LNCaP clone FGC (cell line): ENCODE measurements at regions not wholly inside any gene's neighbourhood (a gene's known extent, or its start where the extent isn't known, plus 50 kb on each side); places are given as distances from the start of the nearest gene placed in this dataset.

Experiments
- DNase-seq: peaks from one replicate; pipeline ENCODE4 v3.0.0-alpha.2; 2011; ENCODE audit warnings: low read depth
- H3K4me3 ChIP-seq: 2 replicates; pipeline ENCODE4 v1.5.1; 2011; ENCODE audit warnings: mild to moderate bottlenecking, low read depth, low read length, control low read depth
- TF ChIP-seq, protein P1 (sequence below): IDR thresholded peaks from 2 replicates; pipeline ENCODE4 v1.5.1; 2012; ENCODE audit warnings: mild to moderate bottlenecking; ENCODE audit not compliant: control insufficient read depth, insufficient read depth; ENCODE audit errors: extremely low read depth

DNA sequence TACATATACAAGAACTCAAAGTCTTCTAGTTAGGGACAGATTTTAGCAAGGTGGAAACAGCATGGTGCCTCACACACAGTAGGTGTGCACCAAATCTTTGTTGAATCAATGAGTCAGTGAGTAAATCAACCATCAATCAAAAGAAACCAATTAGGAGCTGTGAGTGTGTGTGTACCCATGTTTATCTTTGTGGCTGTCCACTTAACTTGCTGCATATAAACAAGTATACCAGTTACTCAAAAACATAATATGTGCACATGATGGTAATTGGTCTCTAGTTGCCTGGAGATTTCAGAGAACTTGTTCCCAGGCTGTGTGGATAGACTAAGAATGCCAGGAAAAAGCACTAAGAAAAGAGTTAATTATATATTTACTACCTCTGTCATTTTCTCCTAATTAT, 272.2 kb upstream of the CCL2 start:
- no peak overlapping the region for H3K4me3 ChIP-seq

GRCh38 chr17:33983824-33984574, 271.1 kb upstream of the CCL2 start:
- DNase-seq = no peak
- TF ChIP-seq, protein P1, sequence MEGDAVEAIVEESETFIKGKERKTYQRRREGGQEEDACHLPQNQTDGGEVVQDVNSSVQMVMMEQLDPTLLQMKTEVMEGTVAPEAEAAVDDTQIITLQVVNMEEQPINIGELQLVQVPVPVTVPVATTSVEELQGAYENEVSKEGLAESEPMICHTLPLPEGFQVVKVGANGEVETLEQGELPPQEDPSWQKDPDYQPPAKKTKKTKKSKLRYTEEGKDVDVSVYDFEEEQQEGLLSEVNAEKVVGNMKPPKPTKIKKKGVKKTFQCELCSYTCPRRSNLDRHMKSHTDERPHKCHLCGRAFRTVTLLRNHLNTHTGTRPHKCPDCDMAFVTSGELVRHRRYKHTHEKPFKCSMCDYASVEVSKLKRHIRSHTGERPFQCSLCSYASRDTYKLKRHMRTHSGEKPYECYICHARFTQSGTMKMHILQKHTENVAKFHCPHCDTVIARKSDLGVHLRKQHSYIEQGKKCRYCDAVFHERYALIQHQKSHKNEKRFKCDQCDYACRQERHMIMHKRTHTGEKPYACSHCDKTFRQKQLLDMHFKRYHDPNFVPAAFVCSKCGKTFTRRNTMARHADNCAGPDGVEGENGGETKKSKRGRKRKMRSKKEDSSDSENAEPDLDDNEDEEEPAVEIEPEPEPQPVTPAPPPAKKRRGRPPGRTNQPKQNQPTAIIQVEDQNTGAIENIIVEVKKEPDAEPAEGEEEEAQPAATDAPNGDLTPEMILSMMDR = no peak
- no peak overlapping the region for H3K4me3 ChIP-seq

More for the DNA sequence above, 272.2 kb upstream of the CCL2 start:
- TF ChIP-seq, protein P1 = no peak
- DNase-seq = no peak

DNA sequence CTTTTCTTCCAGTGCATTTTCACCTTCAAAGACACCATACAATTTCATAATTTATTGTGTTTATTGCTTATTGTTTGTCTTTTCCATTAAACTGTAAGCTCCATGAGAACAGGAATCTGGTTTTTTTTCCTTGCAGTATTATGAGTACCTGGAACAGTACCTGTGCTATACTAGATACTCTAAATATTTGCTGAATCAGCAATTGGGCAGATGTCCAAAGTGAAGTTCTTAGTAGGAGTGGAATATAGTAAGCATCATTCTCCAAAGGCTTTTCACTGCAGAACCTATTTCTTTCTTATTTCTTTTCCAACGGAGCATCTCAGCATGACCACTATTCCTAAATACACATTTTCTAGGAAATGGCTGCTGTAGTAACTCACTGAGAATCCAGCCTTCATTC, 269.0 kb upstream of the CCL2 start:
- TF ChIP-seq, protein P1 = no peak
- DNase-seq = no peak
- no peak overlapping the region for H3K4me3 ChIP-seq

- TF ChIP-seq, protein P1 = no peak
- H3K4me3 ChIP-seq = no peak overlapping the region
- DNase-seq = no peak
Measured at GRCh38 chr17:33986566-33986965, 268.5 kb upstream of the CCL2 start.

- no peak overlapping the region for H3K4me3 ChIP-seq
- TF ChIP-seq, protein P1 = no peak
- no peak for DNase-seq
Measured at GRCh38 chr17:33987162-33987561, 267.9 kb upstream of the CCL2 start.

DNA sequence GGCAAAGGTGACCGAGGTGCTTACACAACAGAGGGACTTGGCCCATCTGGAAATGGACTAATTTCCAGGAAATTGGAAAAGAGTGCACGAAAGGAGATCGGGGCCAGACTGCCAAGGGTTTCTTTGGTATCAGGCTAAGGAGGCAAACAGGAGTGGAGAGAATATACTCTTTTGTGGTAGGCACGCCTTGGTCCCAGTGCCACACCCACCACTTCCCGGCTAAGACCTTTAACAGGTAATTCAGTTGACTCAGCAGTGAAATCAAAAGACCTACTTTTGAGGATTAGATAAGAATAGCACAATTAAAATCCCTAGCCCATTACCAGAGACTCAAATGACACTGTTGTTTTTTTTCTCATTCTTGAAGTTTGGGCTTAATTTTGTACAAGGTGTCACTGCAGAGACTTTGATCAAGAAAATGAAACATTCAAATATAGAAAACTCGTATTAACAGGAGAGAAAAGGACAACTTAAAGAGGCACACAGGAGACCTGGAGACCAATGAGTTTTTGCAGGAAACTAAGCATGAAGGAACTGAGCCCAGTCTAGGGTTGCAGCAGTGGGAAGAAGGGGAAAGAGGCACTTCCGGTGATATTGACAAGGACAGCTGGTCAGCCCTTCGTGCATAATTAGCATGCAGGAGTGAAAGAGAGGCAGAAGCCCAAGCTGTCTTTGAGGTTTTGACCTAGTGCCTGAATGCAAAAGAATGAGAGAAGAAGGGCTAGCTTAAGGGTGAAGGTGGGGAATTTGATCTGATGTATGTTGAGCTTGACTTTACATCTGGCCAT, 265.5 kb upstream of the CCL2 start:
- no peak overlapping the region for H3K4me3 ChIP-seq
- TF ChIP-seq, protein P1 = no peak
- DNase-seq = no peak
